Esophagus squamous epithelium (tissue), 4 donors: ENCODE measurements at regions not wholly inside any gene's neighbourhood (a gene's known extent, or its start where the extent isn't known, plus 50 kb on each side); places are given as distances from the start of the nearest gene placed in this dataset.

ENCODE experiments used
- POLR2A ChIP-seq, 4 donors: fragments of 450-650 bp; IDR thresholded peaks; one replicate each; pipeline ENCODE4 v1.6.1; 2017; ENCODE audit warnings: antibody characterized with exemption in 4 of 4, mild to moderate bottlenecking in 4 of 4, moderate library complexity in 3 of 4
- TF ChIP-seq, protein P1 (sequence below), 6 experiments: fragments of 450-650 bp in 4 of 6; fragments of 200-600 bp in 2 of 6; sonication (generic) in 2 of 6; IDR thresholded peaks; one replicate each; pipeline ENCODE4 v1.5.1; 2016 to 2019; ENCODE audit warnings: antibody characterized with exemption in 6 of 6, mild to moderate bottlenecking in 4 of 6, moderate library complexity in 4 of 6

DNA sequence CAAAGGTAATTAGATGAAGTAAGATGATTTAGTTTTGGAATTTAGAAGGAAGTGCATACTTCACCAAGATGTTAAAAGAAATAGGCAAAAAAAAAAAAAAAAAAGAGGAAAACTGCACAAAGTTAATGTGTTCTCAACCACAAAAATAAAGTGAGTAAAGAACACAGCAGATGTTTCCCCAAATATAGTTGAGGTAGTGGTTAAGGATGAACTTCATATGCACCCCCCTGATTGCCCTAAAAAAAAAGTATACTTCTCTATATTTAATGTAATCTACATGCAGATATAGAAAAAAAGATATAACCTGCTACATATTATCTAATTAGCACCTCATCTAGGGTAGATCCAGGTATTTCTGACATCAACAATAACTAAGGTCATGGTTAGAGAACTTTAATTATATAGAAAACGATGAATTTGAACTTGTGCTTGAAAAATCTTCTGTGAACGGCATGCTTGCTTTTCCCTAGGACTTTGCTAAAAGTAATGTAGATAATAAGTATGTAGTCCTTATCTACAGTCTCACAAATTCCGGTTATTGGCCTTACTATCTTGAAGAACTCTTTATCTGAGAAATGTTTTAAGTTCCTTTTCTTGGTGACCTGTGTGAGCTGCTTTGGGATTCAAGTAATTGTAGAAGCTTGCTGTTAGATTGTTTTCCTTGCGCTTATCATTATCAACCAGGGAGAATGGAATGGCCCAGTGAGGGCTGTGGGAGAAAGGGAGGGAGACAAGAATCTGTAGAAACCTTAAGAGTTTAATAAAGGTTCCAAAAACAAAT is 70.1 kb upstream of the LRRC7 start:
- TF ChIP-seq, protein P1, sequence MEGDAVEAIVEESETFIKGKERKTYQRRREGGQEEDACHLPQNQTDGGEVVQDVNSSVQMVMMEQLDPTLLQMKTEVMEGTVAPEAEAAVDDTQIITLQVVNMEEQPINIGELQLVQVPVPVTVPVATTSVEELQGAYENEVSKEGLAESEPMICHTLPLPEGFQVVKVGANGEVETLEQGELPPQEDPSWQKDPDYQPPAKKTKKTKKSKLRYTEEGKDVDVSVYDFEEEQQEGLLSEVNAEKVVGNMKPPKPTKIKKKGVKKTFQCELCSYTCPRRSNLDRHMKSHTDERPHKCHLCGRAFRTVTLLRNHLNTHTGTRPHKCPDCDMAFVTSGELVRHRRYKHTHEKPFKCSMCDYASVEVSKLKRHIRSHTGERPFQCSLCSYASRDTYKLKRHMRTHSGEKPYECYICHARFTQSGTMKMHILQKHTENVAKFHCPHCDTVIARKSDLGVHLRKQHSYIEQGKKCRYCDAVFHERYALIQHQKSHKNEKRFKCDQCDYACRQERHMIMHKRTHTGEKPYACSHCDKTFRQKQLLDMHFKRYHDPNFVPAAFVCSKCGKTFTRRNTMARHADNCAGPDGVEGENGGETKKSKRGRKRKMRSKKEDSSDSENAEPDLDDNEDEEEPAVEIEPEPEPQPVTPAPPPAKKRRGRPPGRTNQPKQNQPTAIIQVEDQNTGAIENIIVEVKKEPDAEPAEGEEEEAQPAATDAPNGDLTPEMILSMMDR (IDR thresholded peaks at IDR 0.05): no peak
- no peak for TF ChIP-seq POLR2A (IDR thresholded peaks at IDR 0.05)
